ENCODE measurements at regions not wholly inside any gene's neighbourhood (a gene's known extent, or its start where the extent isn't known, plus 50 kb on each side); places are given as distances from the start of the nearest gene placed in this dataset.

- no peak for DNase-seq (ENCODE audit: low spot score)
These were observed 131.4 kb upstream of the FOXF1 start for GRCh38 chr16:86378831-86379504.

DNA sequence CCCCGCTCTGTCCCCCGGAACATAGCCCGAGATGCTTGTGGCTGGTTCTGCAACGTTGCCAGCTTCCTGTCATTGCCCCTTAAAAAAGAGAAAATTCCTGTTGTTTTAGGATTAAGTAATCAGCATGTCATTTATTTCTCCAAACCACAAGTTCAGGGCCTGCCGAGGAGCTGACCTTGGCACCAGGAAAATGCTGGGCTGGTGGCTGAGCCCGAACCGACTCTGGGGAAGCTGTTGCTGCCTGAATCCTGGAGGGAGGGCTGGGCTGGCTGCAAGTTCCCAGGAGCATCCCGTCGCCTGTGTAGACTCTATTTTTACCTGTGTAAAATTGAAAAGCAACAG, 130.9 kb upstream of the FOXF1 start:
- no peak for DNase-seq (ENCODE audit: low spot score)

GRCh38 chr16:86380030-86380429, 130.3 kb upstream of the FOXF1 start:
- DNase-seq (ENCODE audit: low spot score), result no peak

DNA sequence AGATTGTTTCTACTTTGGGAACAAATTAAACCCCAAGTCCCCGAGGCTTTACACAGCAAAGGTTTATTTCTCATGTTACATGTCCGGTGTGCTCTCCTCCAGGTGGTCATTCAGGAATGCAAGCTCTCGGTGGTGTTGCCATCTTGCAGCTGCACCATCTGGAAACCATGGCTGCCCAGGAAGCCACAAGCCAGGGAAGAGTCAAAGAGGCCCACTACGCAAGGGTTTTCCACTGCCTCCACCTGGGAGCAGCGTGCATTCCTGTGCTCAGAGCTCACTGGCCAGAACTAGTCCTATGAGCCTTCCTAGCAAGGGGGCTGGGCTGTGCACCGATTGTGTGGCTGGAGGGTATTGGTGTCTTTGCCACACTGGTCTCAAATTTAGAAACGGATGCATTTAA, 128.8 kb upstream of the FOXF1 start:
- DNase-seq (ENCODE audit: low spot score), result no peak

DNA sequence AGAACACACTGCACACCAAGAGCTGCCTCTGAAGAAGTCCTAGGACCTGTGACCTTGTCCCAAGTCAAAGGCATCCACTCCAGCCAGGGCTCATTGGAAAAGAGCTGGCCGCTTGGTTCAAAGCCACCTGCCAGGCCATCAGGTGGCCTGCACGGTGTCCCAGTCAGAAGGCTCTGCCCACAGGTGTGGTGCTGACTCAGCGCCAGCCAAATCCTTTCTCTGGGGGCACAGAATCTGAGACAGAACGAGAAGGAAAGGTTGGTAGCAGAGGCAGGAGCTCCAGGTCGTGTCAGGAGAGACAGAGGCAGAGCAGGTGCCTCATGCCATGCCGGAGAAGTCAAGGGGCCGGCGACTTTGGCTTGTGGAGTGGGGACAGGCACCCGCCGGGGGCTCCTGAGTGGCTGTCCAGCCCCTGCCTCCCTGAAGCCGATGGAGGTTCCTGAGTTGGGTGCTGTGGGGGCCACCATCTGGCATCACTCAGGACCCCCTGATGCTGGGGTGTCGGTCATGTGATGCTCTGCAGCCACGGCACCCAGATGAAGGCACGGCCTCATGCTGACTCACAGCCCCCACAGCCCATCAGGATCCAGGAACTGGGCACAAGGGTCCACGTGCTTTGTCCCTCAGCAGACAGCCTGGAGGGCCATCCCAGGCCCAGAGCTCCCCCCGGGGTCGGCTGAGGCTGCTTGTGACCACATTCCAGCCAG, 128.1 kb upstream of the FOXF1 start:
- no peak for DNase-seq (ENCODE audit: low spot score)

- DNase-seq (ENCODE audit: low spot score), result no peak
These were observed 127.4 kb upstream of the FOXF1 start for GRCh38 chr16:86382774-86383407.

DNA sequence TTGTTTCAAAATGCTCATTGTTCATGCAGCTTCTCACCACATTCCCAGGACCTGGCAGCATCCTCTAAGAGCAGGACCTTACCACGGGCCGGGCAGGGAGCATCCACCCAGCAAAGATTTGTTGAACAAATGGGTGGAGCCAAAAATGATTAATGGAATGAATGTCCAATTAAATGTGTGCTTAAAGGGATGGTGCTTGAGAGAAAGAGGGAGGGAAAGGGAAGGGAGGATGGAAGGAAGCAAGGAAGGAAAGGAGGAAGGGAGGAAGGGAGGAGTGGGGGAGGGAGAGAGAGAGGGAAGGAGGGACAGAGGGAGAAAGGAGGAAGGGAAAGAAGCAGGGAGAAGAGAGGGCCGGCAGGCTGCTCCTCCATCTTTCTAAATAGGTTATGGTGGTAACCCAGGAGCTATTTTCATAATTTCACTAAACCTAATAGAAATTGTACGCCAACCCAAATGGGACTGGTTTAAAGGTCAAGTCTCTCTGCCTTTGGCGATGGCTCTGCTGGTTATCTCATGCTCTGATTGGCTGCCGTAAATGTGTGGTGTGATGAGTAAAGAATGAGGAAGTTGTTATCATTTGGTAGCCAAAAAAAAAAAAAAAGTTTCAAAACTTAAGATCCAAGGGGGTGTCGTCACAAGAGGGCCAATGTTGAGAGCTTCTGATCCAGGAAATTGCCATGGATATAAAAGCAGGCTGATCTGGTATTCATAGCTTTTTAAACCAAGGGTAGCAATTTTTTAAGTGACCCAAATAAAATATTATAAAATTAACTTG, 126.7 kb upstream of the FOXF1 start:
- DNase-seq (ENCODE audit: low spot score), result no peak

DNA sequence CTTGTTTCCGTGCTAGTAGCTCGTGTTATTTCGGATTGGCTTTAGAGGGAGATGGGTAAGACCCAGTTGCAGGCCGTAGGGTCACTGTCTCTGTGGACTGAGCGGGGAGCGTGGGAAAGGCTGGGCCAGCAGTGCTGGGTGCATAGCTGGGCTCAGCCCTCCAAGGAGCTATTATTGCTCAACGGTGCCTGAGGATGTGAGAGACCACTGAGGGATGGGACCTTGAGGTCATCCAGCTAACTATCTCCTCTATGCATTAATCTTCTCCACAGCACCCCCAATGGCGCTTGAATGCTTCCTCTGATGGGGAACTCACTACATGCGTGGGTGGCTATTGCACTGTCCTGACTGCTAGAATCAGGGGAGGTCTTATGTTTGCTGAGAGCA, 126.1 kb upstream of the FOXF1 start:
- no peak for DNase-seq (ENCODE audit: low spot score)

DNA sequence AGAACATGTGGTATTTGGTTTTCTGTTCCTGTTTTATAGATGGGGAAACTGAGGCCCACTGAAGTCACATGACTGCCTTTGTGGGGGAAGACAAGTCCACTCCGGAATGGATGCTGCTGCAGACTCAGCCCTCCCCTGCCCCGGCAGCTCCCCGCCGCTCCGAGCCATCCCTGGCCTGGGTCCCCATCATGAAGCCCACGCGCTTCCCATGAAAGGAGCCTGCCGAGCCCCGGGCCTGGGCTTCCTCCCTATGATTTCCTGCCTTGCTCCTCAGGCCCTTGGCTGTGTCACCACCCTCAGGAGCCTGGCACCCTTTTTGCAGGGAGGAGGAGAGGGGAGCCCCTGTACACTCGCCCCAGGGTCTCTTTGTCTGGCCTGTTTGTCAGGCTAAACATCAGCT, 125.3 kb upstream of the FOXF1 start:
- no peak for DNase-seq (ENCODE audit: low spot score)

GRCh38 chr16:86387468-86388440, 122.6 kb upstream of the FOXF1 start:
- DNase-seq (ENCODE audit: low spot score), result no peak

- DNase-seq (ENCODE audit: low spot score), result no peak
These were observed 121.4 kb upstream of the FOXF1 start for GRCh38 chr16:86388976-86389375.

DNA sequence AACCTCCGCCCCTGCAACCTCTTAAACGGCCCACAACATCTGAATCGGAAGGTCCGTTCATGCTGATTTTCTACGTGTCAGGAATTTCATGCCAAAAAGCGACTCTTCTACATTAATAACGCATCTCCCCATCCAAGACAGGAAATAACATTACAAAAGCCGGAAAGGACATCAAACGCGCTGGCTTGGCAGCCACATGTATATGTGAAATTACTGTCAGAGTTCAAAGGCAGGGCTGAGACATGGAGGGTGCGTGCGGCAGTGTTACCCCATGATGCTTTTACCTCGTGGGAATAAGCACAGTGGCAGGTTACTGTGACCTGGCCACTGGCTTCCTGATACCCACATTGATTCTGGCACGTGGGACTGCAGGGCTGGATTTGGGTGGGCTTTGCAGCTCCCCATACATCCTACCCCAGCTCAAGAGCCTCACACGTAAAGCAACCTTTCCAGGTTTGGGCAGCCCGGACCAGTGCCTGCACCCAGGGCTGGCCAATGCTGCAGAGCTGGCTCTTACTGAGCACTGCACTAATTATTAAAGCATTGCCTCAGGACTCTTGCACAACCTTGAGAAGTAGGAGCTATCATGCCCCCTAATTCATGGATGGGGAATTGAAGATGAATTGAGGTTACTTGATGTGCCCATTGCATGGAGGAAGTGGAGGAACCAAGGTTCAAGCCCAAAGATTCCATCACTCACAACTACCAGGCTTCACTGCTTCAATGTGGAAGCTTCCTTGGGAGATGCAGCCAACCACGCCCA, 120.6 kb upstream of the FOXF1 start:
- no peak for DNase-seq (ENCODE audit: low spot score)

- DNase-seq (ENCODE audit: low spot score), result no peak
These were observed 120.0 kb upstream of the FOXF1 start for GRCh38 chr16:86390335-86390734.

DNA sequence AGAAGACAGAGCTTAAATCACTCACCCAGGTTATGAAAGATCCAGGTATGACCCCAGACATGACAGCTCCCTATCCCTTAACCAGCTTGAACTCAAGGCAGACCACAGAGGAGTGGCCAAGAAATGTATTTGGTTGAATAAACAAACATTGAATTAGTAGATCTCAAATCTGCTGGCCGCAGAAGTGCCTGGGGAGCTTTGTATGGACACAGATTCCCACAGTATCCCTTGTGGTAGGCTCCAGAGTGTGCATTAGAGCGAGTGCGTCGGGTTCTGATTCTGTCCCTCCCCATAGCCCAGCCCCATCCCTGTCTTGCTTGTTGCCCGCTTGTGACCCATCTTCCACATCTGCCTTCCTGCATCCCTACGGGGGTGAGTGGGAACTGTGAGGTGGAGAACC, 118.8 kb upstream of the FOXF1 start:
- no peak for DNase-seq (ENCODE audit: low spot score)

DNA sequence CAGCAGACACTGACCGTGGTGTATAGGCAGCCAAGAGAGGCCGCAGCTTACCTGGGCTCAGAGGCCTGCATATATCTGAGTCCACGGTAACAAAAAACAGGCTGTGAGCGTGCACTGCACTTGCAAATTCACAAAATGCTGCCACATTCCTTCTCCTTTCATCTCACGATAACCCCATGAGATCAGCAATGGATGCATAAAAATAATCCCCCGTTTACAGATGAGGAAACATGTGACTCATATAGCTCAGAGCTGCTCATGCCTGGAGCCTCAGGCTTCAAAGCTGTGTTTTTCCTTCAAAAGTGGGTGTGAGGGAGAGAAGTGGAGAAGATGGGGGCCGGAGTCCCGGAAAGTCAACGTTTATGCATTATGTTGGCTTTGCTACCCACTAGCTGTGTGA, 118.3 kb upstream of the FOXF1 start:
- DNase-seq (ENCODE audit: low spot score), result no peak

GRCh38 chr16:86392436-86393152, 117.7 kb upstream of the FOXF1 start:
- DNase-seq (ENCODE audit: low spot score), result no peak

- DNase-seq (ENCODE audit: low spot score), result no peak
These were observed 116.3 kb upstream of the FOXF1 start for GRCh38 chr16:86393907-86394626.

- DNase-seq (ENCODE audit: low spot score), result no peak
These were observed 114.8 kb upstream of the FOXF1 start for GRCh38 chr16:86395477-86395876.

DNA sequence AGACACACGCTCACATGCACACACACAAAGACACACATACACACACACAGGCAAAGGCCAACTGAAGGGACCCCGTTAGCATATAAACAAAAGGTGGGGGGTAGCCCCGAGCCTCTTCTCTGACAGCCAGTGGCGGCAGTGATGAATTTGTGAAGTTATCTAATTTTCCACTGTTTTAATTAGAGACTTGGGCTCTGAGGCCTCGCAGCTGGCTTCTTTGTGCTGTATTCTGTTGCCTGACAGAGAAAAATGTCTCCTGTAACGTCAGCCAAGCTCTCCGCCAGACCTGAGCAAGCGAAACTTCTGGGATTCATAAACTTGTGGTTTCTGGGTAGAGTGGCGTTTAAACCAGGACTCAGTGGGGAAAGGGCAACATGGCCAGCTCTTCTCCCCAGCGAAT, 113.9 kb upstream of the FOXF1 start:
- DNase-seq (ENCODE audit: low spot score), result peak; percentile 31
